Astrocyte of the cerebellum (primary cell): ENCODE measurements at regions not wholly inside any gene's neighbourhood (a gene's known extent, or its start where the extent isn't known, plus 50 kb on each side); places are given as distances from the start of the nearest gene placed in this dataset.

Experiments used
- DNase-seq: peaks from one replicate; pipeline ENCODE4 v3.0.0-alpha.2; 2011; ENCODE audit warnings: low read depth
- H3K4me3 ChIP-seq: 2 replicates; pipeline ENCODE4 v1.5.1; 2011; ENCODE audit warnings: mild to moderate bottlenecking, low read depth, low read length, moderate library complexity
- CTCF ChIP-seq: IDR thresholded peaks from 2 replicates; pipeline ENCODE4 v1.5.1; 2012; ENCODE audit warnings: low read length, low read depth, moderate library complexity, mild to moderate bottlenecking; ENCODE audit errors: missing control alignments
- in situ Hi-C: cut with HindIII; loops from 2 replicates; pipeline ENCODE4 v1.10.0; 2017; ENCODE audit warnings: low sequenced_read_pairs

- peak; percentile 82 for DNase-seq
- in situ Hi-C loops = no loop called here
- no peak for TF ChIP-seq CTCF
- H3K4me3 ChIP-seq = no peak overlapping the region
Measured at GRCh38 chr6:53984163-53984562, 127.1 kb upstream of the MLIP start.

GRCh38 chr6:53984581-53984980 is 126.7 kb upstream of the MLIP start:
- DNase-seq = no peak
- no peak for TF ChIP-seq CTCF
- no peak overlapping the region for H3K4me3 ChIP-seq
- in situ Hi-C loops = no loop called here

- in situ Hi-C loops = no loop called here
- no peak overlapping the region for H3K4me3 ChIP-seq
- no peak for DNase-seq
- TF ChIP-seq CTCF = no peak
Measured at GRCh38 chr6:53985366-53985765, 125.9 kb upstream of the MLIP start.

DNA sequence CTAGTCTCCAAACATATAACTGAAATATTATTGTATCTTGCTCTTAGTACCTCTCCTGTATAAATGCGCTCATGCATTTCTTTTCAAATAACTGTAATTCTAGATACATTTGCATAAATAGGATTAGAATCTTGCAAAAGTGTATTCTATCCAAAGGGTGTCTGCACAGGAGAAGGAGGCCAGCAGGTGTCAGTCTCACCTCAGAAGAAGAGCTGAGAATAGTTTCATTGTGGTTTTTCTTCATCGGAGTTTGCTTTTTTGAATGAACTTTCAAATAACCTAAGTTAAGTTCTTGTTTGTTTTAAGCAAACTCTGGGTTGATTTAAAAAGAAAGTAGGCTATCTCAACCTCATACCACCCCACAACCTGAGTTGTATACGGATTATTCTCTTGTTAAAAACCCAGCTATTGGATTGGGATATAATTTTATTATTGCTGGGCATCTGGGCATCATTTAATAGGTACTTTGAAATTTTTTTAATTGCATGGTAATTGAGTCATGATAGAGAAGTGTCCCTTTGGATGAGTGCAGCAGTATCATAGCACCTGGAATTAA is 125.0 kb upstream of the MLIP start:
- no peak overlapping the region for H3K4me3 ChIP-seq
- peak; percentile 62 for DNase-seq
- TF ChIP-seq CTCF = peak; percentile 84
- in situ Hi-C loops = no loop called here

DNA sequence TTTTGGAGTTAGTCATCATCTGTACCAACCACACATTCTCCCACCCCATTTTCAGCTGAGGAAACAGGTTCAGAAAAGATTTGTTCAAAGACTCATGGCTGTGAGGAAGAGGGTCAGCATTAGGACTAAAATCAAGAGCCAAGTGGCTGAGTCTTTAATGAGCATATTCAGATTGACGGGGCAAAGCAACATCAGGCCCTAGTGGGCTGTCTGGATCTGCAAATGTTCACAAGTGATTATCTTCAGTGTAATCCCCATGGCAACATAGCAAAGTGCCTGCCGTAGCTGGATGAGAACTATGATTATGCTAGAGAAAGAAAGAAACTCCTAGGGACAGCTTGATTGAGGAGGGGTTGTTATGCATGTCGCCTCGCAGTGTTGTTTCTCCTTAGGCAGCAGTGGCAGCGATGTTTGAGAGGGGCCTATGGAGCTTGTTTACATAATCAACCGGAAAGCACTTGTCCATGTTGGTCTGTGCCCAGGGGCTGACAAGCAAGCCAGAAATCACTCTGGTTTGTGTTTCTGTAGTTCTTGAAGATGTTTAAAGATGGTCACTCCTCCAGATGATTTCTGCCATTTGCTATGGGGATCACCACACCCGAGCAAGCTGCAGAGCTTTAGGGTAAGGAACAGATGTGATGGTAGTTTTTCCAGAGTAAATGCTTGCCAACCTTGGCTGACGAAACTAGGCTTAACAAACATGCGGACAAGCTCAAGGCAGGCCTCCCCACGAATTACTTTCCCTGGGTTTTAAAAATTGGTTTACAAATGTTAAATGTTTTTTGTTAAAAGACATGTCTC is 124.3 kb upstream of the MLIP start:
- TF ChIP-seq CTCF = no peak
- no peak overlapping the region for H3K4me3 ChIP-seq
- no peak for DNase-seq
- in situ Hi-C loops = no loop called here

- no peak for DNase-seq
- TF ChIP-seq CTCF = no peak
- H3K4me3 ChIP-seq = no peak overlapping the region
- in situ Hi-C loops = no loop called here
Measured at GRCh38 chr6:53987522-53987888, 123.7 kb upstream of the MLIP start.
